ENCODE measurements at regions not wholly inside any gene's neighbourhood (a gene's known extent, or its start where the extent isn't known, plus 50 kb on each side); places are given as distances from the start of the nearest gene placed in this dataset.

GRCh38 chr3:24631481-24631880 lies 136.8 kb upstream of the THRB start:
- TF ChIP-seq CTCF (IDR thresholded peaks at IDR 0.05): no peak
- no peak for TF ChIP-seq POLR2AphosphoS5 (IDR thresholded peaks at IDR 0.05; ENCODE audit: low read depth, low read length)
